Esophagus squamous epithelium (tissue), 5 donors: ENCODE measurements at regions not wholly inside any gene's neighbourhood (a gene's known extent, or its start where the extent isn't known, plus 50 kb on each side); places are given as distances from the start of the nearest gene placed in this dataset.

Experiments used
- DNase-seq: peaks from one replicate; lab custom pipeline; 2025; lab: John Stamatoyannopoulos, UW
- H3K27ac ChIP-seq, 4 donors: fragments of 200-600 bp; sonication (generic); one replicate each; pipeline ENCODE4 v1.5.1; 2016 to 2019; ENCODE audit warnings: mild to moderate bottlenecking in 1 of 4
- H3K27me3 ChIP-seq, 4 donors: fragments of 200-600 bp; sonication (generic); 1 replicate in 3 of 4; 2 replicates in 1 of 4; pipeline versions ENCODE4 v1.5.1 to v1.6.0; 2017 to 2021; ENCODE audit warnings: antibody characterized with exemption in 1 of 4
- H3K36me3 ChIP-seq, 3 donors: fragments of 200-600 bp; sonication (generic); one replicate each; pipeline ENCODE4 v1.5.1; 2016 to 2019
- H3K4me1 ChIP-seq, 3 donors: fragments of 200-600 bp; sonication (generic); one replicate each; pipeline ENCODE4 v1.5.1; 2017 to 2019
- H3K4me3 ChIP-seq, 4 donors: fragments of 200-600 bp; sonication (generic); 1 replicate in 3 of 4; 2 replicates in 1 of 4; pipeline ENCODE4 v1.5.1; 2016 to 2019; ENCODE audit warnings: mild to moderate bottlenecking in 2 of 4, moderate library complexity in 1 of 4
- H3K9me3 ChIP-seq, 3 donors: fragments of 200-600 bp; sonication (generic); one replicate each; pipeline ENCODE4 v1.5.1; 2016 to 2019
- POLR2A ChIP-seq, 4 donors: fragments of 450-650 bp; IDR thresholded peaks; one replicate each; pipeline ENCODE4 v1.6.1; 2017; ENCODE audit warnings: antibody characterized with exemption in 4 of 4, mild to moderate bottlenecking in 4 of 4, moderate library complexity in 3 of 4
- WGBS, 2 donors: methylation state at CpG; one replicate each; pipeline ENCODE4 v1.1.5; 2018; 5-methylcytosine and 5-hydroxymethylcytosine counted together
- intact Hi-C: fragments of 100-400 bp; cut with DNase I; formaldehyde crosslinking; loops from one replicate; pipeline ENCODE4 v1.15.0; 2022
- TF ChIP-seq, protein P1 (sequence below), 6 experiments: fragments of 450-650 bp in 4 of 6; fragments of 200-600 bp in 2 of 6; sonication (generic) in 2 of 6; IDR thresholded peaks; one replicate each; pipeline ENCODE4 v1.5.1; 2016 to 2019; ENCODE audit warnings: antibody characterized with exemption in 6 of 6, mild to moderate bottlenecking in 4 of 6, moderate library complexity in 4 of 6
- donor health status: DM: yes; HTN: yes; CAD: no.

DNA sequence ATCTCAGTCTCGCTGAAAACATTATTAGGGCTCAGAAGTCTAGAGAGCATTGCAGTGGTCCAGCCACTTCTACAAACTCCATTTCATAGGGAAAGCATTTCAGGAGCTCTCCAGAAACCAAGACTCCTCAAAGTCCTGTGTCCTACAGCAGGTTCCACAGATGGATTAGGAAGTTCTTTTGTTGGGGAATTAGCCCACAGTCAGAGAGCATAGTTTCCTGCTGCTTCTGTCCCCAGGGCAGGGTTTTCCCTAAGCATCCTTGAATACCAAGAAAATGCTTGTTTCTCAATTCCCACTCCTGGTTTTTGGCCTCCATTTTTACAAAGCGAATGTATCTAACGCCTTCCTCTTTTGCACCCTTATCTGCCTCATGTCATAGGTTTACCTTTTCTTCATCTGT, 235.9 kb upstream of the PODXL start:
- intact Hi-C loops = no loop called here
- no peak for DNase-seq

DNA sequence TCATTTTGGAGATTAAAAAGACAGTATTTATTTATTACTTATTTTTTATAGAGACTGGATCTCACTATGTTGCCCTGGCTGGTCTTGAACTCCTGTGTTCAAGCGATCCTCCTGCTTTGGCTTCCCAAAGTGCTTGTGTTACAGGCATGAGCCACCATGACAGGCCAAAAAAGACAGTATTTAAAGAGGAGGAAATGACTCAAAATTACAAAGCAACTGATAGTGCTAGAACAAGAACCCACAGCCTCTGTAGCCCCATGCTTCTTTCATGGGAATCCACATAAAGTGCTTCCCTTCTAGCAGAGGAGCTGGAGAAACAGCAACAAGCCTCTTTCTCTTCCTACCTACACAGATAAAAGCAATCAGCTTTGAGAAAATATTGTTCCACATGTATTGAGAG, 230.7 kb upstream of the PODXL start:
- intact Hi-C loops = no loop called here
- H3K27me3 ChIP-seq = peaks cover 0 to 6% (median 0%) of the 10 kb centered on the region in 4 donors
- TF ChIP-seq, protein P1, sequence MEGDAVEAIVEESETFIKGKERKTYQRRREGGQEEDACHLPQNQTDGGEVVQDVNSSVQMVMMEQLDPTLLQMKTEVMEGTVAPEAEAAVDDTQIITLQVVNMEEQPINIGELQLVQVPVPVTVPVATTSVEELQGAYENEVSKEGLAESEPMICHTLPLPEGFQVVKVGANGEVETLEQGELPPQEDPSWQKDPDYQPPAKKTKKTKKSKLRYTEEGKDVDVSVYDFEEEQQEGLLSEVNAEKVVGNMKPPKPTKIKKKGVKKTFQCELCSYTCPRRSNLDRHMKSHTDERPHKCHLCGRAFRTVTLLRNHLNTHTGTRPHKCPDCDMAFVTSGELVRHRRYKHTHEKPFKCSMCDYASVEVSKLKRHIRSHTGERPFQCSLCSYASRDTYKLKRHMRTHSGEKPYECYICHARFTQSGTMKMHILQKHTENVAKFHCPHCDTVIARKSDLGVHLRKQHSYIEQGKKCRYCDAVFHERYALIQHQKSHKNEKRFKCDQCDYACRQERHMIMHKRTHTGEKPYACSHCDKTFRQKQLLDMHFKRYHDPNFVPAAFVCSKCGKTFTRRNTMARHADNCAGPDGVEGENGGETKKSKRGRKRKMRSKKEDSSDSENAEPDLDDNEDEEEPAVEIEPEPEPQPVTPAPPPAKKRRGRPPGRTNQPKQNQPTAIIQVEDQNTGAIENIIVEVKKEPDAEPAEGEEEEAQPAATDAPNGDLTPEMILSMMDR (IDR thresholded peaks at IDR 0.05) = no peak
- no peak for TF ChIP-seq POLR2A (IDR thresholded peaks at IDR 0.05)
- no peak overlapping the region for H3K4me3 ChIP-seq
- 44 to 100% methylated on average over 1 of the region's 1 CpG for WGBS, 2 donors
- H3K27ac ChIP-seq = no peak overlapping the region
- H3K4me1 ChIP-seq = no peaks in the 10 kb centered on the region
- no peaks in the 10 kb centered on the region for H3K9me3 ChIP-seq
- H3K36me3 ChIP-seq = no peaks in the 10 kb centered on the region
- DNase-seq = no peak

More for the DNA sequence above, 235.9 kb upstream of the PODXL start:
- no peak for TF ChIP-seq POLR2A (IDR thresholded peaks at IDR 0.05)
- TF ChIP-seq, protein P1 (IDR thresholded peaks at IDR 0.05) = no peak
- Histone ChIP-seq H3K27ac (no peak overlapping the region), H3K4me1 (no peaks in the 10 kb centered on the region), H3K9me3 (no peaks in the 10 kb centered on the region), H3K4me3 (no peak overlapping the region), H3K36me3 (no peaks in the 10 kb centered on the region), H3K27me3 (no peaks in the 10 kb centered on the region)
- 88% methylated on average over 2 to 3 of the region's 3 CpGs for WGBS, 2 donors

DNA sequence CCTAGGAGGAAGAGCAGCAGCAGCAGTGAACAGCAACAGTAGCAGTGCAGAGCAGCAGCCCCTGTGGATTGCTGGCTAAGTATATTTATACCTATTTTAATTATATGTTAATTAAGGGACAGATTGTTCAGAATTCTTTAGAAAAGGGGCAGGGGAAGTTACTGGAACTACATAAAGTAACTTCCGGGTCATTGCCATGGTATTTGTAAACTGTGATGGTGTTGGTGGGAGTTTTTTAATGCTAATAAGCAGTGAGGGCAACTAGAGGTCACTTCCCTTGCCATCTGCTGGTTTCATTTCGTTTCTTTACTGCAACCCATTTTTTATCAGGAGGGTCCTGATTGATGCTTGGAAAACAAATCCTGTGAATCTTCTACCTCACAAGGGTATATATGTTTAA, 229.8 kb upstream of the PODXL start:
- WGBS, 2 donors = 36 to 41% methylated on average over 2 of the region's 2 CpGs
- Histone ChIP-seq H3K27ac (no peak overlapping the region), H3K27me3 (peaks cover 0 to 15% (median 0%) of the 10 kb centered on the region in 4 donors), H3K9me3 (no peaks in the 10 kb centered on the region), H3K4me3 (no peak overlapping the region), H3K4me1 (no peaks in the 10 kb centered on the region), H3K36me3 (no peaks in the 10 kb centered on the region)
- TF ChIP-seq, protein P1 (IDR thresholded peaks at IDR 0.05) = no peak
- no peak for TF ChIP-seq POLR2A (IDR thresholded peaks at IDR 0.05)
- intact Hi-C loops = no loop called here
- DNase-seq = no peak

DNA sequence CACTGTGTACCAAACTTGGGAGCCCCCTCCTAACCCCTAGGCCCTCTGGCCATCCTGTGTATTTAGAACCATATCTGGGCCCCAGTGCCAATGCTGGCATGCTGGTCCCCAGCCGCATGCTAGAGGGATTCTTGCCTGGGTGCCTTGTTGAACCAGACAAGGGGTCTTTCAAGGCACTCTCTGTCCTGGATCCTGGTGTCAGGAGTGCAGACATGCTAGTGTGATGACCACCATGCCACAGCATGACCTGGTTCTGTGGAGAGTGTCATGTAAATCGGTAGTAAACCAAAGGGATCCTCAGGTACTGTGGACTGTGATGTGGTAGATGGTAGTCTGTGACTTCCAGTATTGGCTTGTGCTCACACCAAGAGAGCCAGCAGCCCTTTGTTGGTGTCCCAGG, 222.2 kb upstream of the PODXL start:
- no peak for TF ChIP-seq POLR2A (IDR thresholded peaks at IDR 0.05)
- TF ChIP-seq, protein P1 (IDR thresholded peaks at IDR 0.05) = no peak
- Histone ChIP-seq H3K27ac (no peak overlapping the region), H3K36me3 (no peaks in the 10 kb centered on the region), H3K4me1 (no peaks in the 10 kb centered on the region), H3K4me3 (no peak overlapping the region), H3K27me3 (peaks cover 0 to 14% (median 0%) of the 10 kb centered on the region in 4 donors), H3K9me3 (no peaks in the 10 kb centered on the region)
- DNase-seq = no peak
- WGBS, 2 donors = 75 to 83% methylated on average over 1 to 2 of the region's 2 CpGs
- intact Hi-C loops = no loop called here

DNA sequence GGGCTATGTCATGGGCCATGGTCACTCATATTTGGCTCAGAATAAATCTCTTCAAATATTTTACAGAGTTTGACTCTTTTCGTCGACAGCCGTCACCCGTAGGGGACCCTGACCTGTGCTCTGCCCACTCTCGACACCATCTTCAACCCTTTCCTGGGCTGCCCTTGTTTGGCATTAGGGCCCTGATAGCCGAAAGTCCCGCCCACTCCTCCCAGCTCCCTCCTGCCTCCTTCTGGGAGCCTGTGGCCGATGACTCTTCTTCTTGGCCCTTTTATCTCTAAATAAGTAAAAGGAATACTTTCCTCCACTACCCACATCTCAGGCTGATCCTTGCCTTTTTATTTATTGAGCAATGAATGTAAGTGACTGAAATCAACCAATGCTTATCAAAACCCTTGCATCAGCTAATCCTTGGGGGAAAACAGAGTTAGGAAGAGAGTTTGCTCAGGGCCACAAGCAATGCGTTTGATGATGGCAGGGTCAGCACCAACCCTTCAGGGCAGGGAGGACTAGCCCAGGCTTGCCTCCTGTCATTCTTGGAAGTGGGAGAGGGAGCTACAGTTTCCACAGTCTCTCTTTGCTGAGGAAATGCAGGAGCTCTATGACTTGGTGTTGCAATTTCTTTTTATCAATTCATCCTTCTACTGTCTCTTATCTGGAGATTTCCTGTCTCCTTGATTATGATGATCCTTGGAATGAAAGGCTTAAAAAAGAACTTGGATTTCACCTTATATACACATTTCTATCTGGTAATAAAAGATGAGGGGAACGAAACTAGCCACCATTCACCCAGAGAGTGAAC, 218.2 kb upstream of the PODXL start:
- Histone ChIP-seq H3K4me1 (no peaks in the 10 kb centered on the region), H3K36me3 (no peaks in the 10 kb centered on the region), H3K27me3 (peaks cover 0 to 4% (median 0%) of the 10 kb centered on the region in 4 donors), H3K9me3 (no peaks in the 10 kb centered on the region), H3K4me3 (no peak overlapping the region), H3K27ac (no peak overlapping the region)
- TF ChIP-seq, protein P1 (IDR thresholded peaks at IDR 0.05) = no peak
- no peak for TF ChIP-seq POLR2A (IDR thresholded peaks at IDR 0.05)
- DNase-seq = no peak
- 65 to 68% methylated on average over 10 of the region's 10 CpGs for WGBS, 2 donors
- intact Hi-C loops = no loop called here
